Adrenal gland (tissue), 9 donors: ENCODE measurements at regions not wholly inside any gene's neighbourhood (a gene's known extent, or its start where the extent isn't known, plus 50 kb on each side); places are given as distances from the start of the nearest gene placed in this dataset.

Experiments used
- DNase-seq, 7 donors: peaks; one replicate each; pipeline ENCODE4 v3.0.0-alpha.2; 2019 to 2020
- H3K27ac ChIP-seq, 5 donors: fragments of 200-600 bp; sonication (generic) in 4 of 5; 1 replicate in 3 of 5; 2 replicates in 2 of 5; pipeline versions ENCODE4 v1.5.1 to v1.8.0; 2016 to 2020; ENCODE audit warnings: mild to moderate bottlenecking in 1 of 5
- H3K27me3 ChIP-seq: fragments of 200-600 bp; 2 replicates; pipeline ENCODE4 v1.8.0; 2021
- H3K36me3 ChIP-seq, 2 donors: fragments of 200-600 bp; replicated peaks in 1 of 2; 1 replicate in 1 of 2; 2 replicates in 1 of 2; pipeline versions ENCODE4 v1.5.1 to v1.8.0; 2018 to 2022
- H3K4me1 ChIP-seq, 2 donors: fragments of 200-600 bp; replicated peaks in 1 of 2; 1 replicate in 1 of 2; 2 replicates in 1 of 2; pipeline versions ENCODE4 v1.5.1 to v1.8.0; 2018 to 2021
- H3K4me3 ChIP-seq, 4 donors: fragments of 200-600 bp; sonication (generic) in 3 of 4; one replicate each; pipeline ENCODE4 v1.5.1; 2016 to 2018
- H3K9me3 ChIP-seq, 3 donors: fragments of 200-600 bp; sonication (generic) in 1 of 3; replicated peaks in 1 of 3; 1 replicate in 2 of 3; 2 replicates in 1 of 3; pipeline versions ENCODE4 v1.5.1 to v1.8.0; 2016 to 2021
- CTCF ChIP-seq, 6 experiments: fragments of 450-650 bp in 4 of 6; fragments of 200-600 bp in 2 of 6; sonication (generic) in 1 of 6; IDR thresholded peaks; 1 replicate in 5 of 6; 2 replicates in 1 of 6; pipeline versions ENCODE4 v1.5.1 to v1.8.0; 2016 to 2021; ENCODE audit warnings: antibody characterized with exemption in 6 of 6, mild to moderate bottlenecking in 2 of 6, moderate library complexity in 1 of 6
- POLR2A ChIP-seq, 2 donors: fragments of 450-650 bp; IDR thresholded peaks; one replicate each; pipeline ENCODE4 v1.6.1; 2017; ENCODE audit warnings: antibody characterized with exemption in 2 of 2, mild to moderate bottlenecking in 2 of 2, moderate library complexity in 1 of 2
- WGBS, 4 donors: extraction: QIAGEN DNeasy Blood & Tissue Kit in 2 of 4; methylation state at CpG; one replicate each; pipeline versions ENCODE4 v1.1.5 to v1.1.7; 2013 to 2017; 5-methylcytosine and 5-hydroxymethylcytosine counted together
- intact Hi-C, 2 donors: fragments of 100-400 bp; cut with DNase I; formaldehyde crosslinking; loops; one replicate each; pipeline versions ENCODE4 v1.14.1 to v1.15.0; 2022 to 2023
- donor health status: healthy with polysubstance abuse.
- donor health status: Bipolar disorder and iron deficiency.
- donor health status: DM: yes; HTN: yes; CAD: no.
- donor health status: DM: no; HTN: no; CAD: no.
- donor health status: DM: no; HTN: no; CAD: no.

- Histone ChIP-seq H3K27me3 (no peaks in the 10 kb centered on the region), H3K9me3 (no peaks in the 10 kb centered on the region), H3K4me1 (no peaks in the 10 kb centered on the region), H3K27ac (no peak overlapping the region), H3K4me3 (no peak overlapping the region), H3K36me3 (no peaks in the 10 kb centered on the region)
- DNase-seq: no peak
- WGBS, 4 donors: 61 to 78% (median 74%) methylated on average over 3 of the region's 3 CpGs
- TF ChIP-seq POLR2A (IDR thresholded peaks at IDR 0.05) (no peak), CTCF (IDR thresholded peaks at IDR 0.05) (no peak)
- intact Hi-C loops: no loop called here
These were observed 172.5 kb downstream of the ANKRD50 start for GRCh38 chr4:124540014-124540413.

GRCh38 chr4:124541652-124542420 is 170.7 kb downstream of the ANKRD50 start:
- H3K27ac ChIP-seq: no peak overlapping the region
- no peaks in the 10 kb centered on the region for H3K36me3 ChIP-seq
- no peaks in the 10 kb centered on the region for H3K9me3 ChIP-seq
- no peaks in the 10 kb centered on the region for H3K4me1 ChIP-seq
- intact Hi-C loops: no loop called here
- no peak for DNase-seq
- no peaks in the 10 kb centered on the region for H3K27me3 ChIP-seq
- TF ChIP-seq POLR2A (IDR thresholded peaks at IDR 0.05): no peak
- no peak overlapping the region for H3K4me3 ChIP-seq
- WGBS, 4 donors: 64 to 80% (median 71%) methylated on average over 4 of the region's 4 CpGs

GRCh38 chr4:124555959-124556358 is 156.6 kb downstream of the ANKRD50 start:
- no peaks in the 10 kb centered on the region for H3K4me1 ChIP-seq
- intact Hi-C loops: no loop called here
- no peaks in the 10 kb centered on the region for H3K27me3 ChIP-seq
- H3K9me3 ChIP-seq: no peaks in the 10 kb centered on the region
- no peak for DNase-seq
- no peak overlapping the region for H3K4me3 ChIP-seq
- TF ChIP-seq CTCF (IDR thresholded peaks at IDR 0.05): no peak
- no peak for TF ChIP-seq POLR2A (IDR thresholded peaks at IDR 0.05)
- WGBS, 4 donors: 88 to 90% (median 89%) methylated on average over 8 of the region's 8 CpGs
- no peak overlapping the region for H3K27ac ChIP-seq
- no peaks in the 10 kb centered on the region for H3K36me3 ChIP-seq

GRCh38 chr4:124564121-124564520 is 148.4 kb downstream of the ANKRD50 start:
- DNase-seq: no peak
- no peaks in the 10 kb centered on the region for H3K27me3 ChIP-seq
- whole genome bisulfite sequencing, 4 donors: 43 to 58% (median 51%) methylated on average over 1 of the region's 1 CpG
- no peaks in the 10 kb centered on the region for H3K4me1 ChIP-seq
- no peak for TF ChIP-seq CTCF (IDR thresholded peaks at IDR 0.05)
- TF ChIP-seq POLR2A (IDR thresholded peaks at IDR 0.05): no peak
- no peak overlapping the region for H3K27ac ChIP-seq
- H3K36me3 ChIP-seq: no peaks in the 10 kb centered on the region
- intact Hi-C loops: no loop called here
- H3K4me3 ChIP-seq: no peak overlapping the region
- no peaks in the 10 kb centered on the region for H3K9me3 ChIP-seq

GRCh38 chr4:124565371-124565770 is 147.2 kb downstream of the ANKRD50 start:
- TF ChIP-seq CTCF (IDR thresholded peaks at IDR 0.05): no peak
- no peak for TF ChIP-seq POLR2A (IDR thresholded peaks at IDR 0.05)
- Histone ChIP-seq H3K27ac (no peak overlapping the region), H3K4me3 (no peak overlapping the region)

More at GRCh38 chr4:124565371-124565770, 147.2 kb downstream of the ANKRD50 start:
- Histone ChIP-seq H3K9me3 (peaks cover 0 to 2% (median 0%) of the 10 kb centered on the region in 3 donors), H3K36me3 (no peaks in the 10 kb centered on the region), H3K4me1 (no peaks in the 10 kb centered on the region), H3K27me3 (no peaks in the 10 kb centered on the region)
- intact Hi-C loops: no loop called here
- WGBS, 4 donors: 45 to 49% (median 47%) methylated on average over 4 of the region's 4 CpGs
- no peak for DNase-seq
